ENCODE measurements at regions not wholly inside any gene's neighbourhood (a gene's known extent, or its start where the extent isn't known, plus 50 kb on each side); places are given as distances from the start of the nearest gene placed in this dataset.

GRCh38 chr16:85162478-85163277 is 50.4 kb upstream of the CIBAR2 start:
- intact Hi-C loops (cut with micrococcal nuclease), result no loop called here

GRCh38 chr16:85163278-85164112 is 51.2 kb upstream of the CIBAR2 start:
- intact Hi-C loops (cut with micrococcal nuclease), result no loop called here

GRCh38 chr16:85164431-85164830 is 52.2 kb upstream of the CIBAR2 start:
- intact Hi-C loops (cut with micrococcal nuclease), result no loop called here

- intact Hi-C loops (cut with micrococcal nuclease), result no loop called here
Measured at GRCh38 chr16:85164838-85165516, 52.7 kb upstream of the CIBAR2 start.

GRCh38 chr16:85165781-85166180 is 53.5 kb upstream of the CIBAR2 start:
- intact Hi-C loops (cut with micrococcal nuclease), result no loop called here

GRCh38 chr16:85166281-85166680 is 54.0 kb upstream of the CIBAR2 start:
- intact Hi-C loops (cut with micrococcal nuclease), result no loop called here

GRCh38 chr16:85166699-85167588 is 54.7 kb upstream of the CIBAR2 start:
- intact Hi-C loops (cut with micrococcal nuclease), result no loop called here

- intact Hi-C loops (cut with micrococcal nuclease), result no loop called here
Measured at GRCh38 chr16:85167589-85168537, 55.6 kb upstream of the CIBAR2 start.

- intact Hi-C loops (cut with micrococcal nuclease), result no loop called here
Measured at GRCh38 chr16:85168732-85169256, 56.5 kb upstream of the CIBAR2 start.

GRCh38 chr16:85169333-85170065 is 57.2 kb upstream of the CIBAR2 start:
- intact Hi-C loops (cut with micrococcal nuclease), result no loop called here

GRCh38 chr16:85170066-85170491 is 57.8 kb upstream of the CIBAR2 start:
- intact Hi-C loops (cut with micrococcal nuclease), result no loop called here

- intact Hi-C loops (cut with micrococcal nuclease), result no loop called here
Measured at GRCh38 chr16:85170590-85171003, 58.3 kb upstream of the CIBAR2 start.

GRCh38 chr16:85171004-85171758 is 58.9 kb upstream of the CIBAR2 start:
- intact Hi-C loops (cut with micrococcal nuclease), result no loop called here

- intact Hi-C loops (cut with micrococcal nuclease), result no loop called here
Measured at GRCh38 chr16:85171759-85172454, 59.6 kb upstream of the CIBAR2 start.

GRCh38 chr16:85172455-85173145 is 60.3 kb upstream of the CIBAR2 start:
- intact Hi-C loops (cut with micrococcal nuclease), result no loop called here

- intact Hi-C loops (cut with micrococcal nuclease), result no loop called here
Measured at GRCh38 chr16:85173146-85173980, 61.1 kb upstream of the CIBAR2 start.
